OCI-LY7 (cell line): ENCODE measurements at regions not wholly inside any gene's neighbourhood (a gene's known extent, or its start where the extent isn't known, plus 50 kb on each side); places are given as distances from the start of the nearest gene placed in this dataset.

Experiments used
- EZH2phosphoT487 ChIP-seq: fragments of 200-600 bp; sonication (generic); IDR thresholded peaks from 2 replicates; pipeline ENCODE4 v1.6.1; 2018; ENCODE audit warnings: low read depth, borderline replicate concordance, mild to moderate bottlenecking, mixed run types, antibody characterized with exemption, low read length, moderate library complexity, mixed read lengths
- TF ChIP-seq, protein P1 (sequence below): fragments of 200-600 bp; sonication (generic); conservative IDR thresholded peaks from 2 replicates; pipeline ENCODE4 v1.5.1; 2014; ENCODE audit warnings: mild to moderate bottlenecking, antibody characterized with exemption, low read length, moderate library complexity, mixed read lengths

GRCh38 chr10:88194041-88194887 lies 330.8 kb downstream of the PTEN start:
- TF ChIP-seq, protein P1, sequence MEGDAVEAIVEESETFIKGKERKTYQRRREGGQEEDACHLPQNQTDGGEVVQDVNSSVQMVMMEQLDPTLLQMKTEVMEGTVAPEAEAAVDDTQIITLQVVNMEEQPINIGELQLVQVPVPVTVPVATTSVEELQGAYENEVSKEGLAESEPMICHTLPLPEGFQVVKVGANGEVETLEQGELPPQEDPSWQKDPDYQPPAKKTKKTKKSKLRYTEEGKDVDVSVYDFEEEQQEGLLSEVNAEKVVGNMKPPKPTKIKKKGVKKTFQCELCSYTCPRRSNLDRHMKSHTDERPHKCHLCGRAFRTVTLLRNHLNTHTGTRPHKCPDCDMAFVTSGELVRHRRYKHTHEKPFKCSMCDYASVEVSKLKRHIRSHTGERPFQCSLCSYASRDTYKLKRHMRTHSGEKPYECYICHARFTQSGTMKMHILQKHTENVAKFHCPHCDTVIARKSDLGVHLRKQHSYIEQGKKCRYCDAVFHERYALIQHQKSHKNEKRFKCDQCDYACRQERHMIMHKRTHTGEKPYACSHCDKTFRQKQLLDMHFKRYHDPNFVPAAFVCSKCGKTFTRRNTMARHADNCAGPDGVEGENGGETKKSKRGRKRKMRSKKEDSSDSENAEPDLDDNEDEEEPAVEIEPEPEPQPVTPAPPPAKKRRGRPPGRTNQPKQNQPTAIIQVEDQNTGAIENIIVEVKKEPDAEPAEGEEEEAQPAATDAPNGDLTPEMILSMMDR, result no peak
- TF ChIP-seq EZH2phosphoT487, result no peak
